Fibroblast of villous mesenchyme (primary cell): ENCODE measurements at regions not wholly inside any gene's neighbourhood (a gene's known extent, or its start where the extent isn't known, plus 50 kb on each side); places are given as distances from the start of the nearest gene placed in this dataset.

Source experiments
- DNase-seq: peaks from one replicate; pipeline ENCODE4 v3.0.0-alpha.2; 2010; ENCODE audit warnings: low read depth
- H3K4me3 ChIP-seq: 2 replicates; pipeline ENCODE4 v1.5.1; 2011; ENCODE audit warnings: low read depth, mild to moderate bottlenecking, low read length
- CTCF ChIP-seq: IDR thresholded peaks from 2 replicates; pipeline ENCODE4 v1.5.1; 2012; ENCODE audit warnings: low read depth, mild to moderate bottlenecking, low read length; ENCODE audit not compliant: insufficient read depth

GRCh38 chr9:95763006-95763405 lies 112.5 kb upstream of the ERCC6L2 start:
- TF ChIP-seq CTCF, result no peak
- no peak for DNase-seq
- H3K4me3 ChIP-seq, result no peak overlapping the region

- H3K4me3 ChIP-seq, result no peak overlapping the region
- no peak for TF ChIP-seq CTCF
- no peak for DNase-seq
These were observed 113.2 kb upstream of the ERCC6L2 start for GRCh38 chr9:95762322-95762721.

GRCh38 chr9:95760791-95761190 lies 114.7 kb upstream of the ERCC6L2 start:
- no peak for TF ChIP-seq CTCF
- H3K4me3 ChIP-seq, result no peak overlapping the region
- DNase-seq, result no peak

GRCh38 chr9:95757439-95757838 lies 118.1 kb upstream of the ERCC6L2 start:
- no peak for TF ChIP-seq CTCF
- no peak for DNase-seq
- no peak overlapping the region for H3K4me3 ChIP-seq

GRCh38 chr9:95756986-95757385 lies 118.5 kb upstream of the ERCC6L2 start:
- no peak overlapping the region for H3K4me3 ChIP-seq
- peak; percentile 80 for DNase-seq
- no peak for TF ChIP-seq CTCF

- no peak for TF ChIP-seq CTCF
These were observed 119.4 kb upstream of the ERCC6L2 start for GRCh38 chr9:95756101-95756500.

GRCh38 chr9:95755421-95755730 lies 120.1 kb upstream of the ERCC6L2 start:
- TF ChIP-seq CTCF, result no peak

More at GRCh38 chr9:95756101-95756500, 119.4 kb upstream of the ERCC6L2 start:
- no peak overlapping the region for H3K4me3 ChIP-seq
- DNase-seq, result no peak

More at GRCh38 chr9:95755421-95755730, 120.1 kb upstream of the ERCC6L2 start:
- H3K4me3 ChIP-seq, result no peak overlapping the region
- DNase-seq, result no peak
